ENCODE measurements at regions not wholly inside any gene's neighbourhood (a gene's known extent, or its start where the extent isn't known, plus 50 kb on each side); places are given as distances from the start of the nearest gene placed in this dataset.

- no peaks in the 10 kb centered on the region for H3K27me3 ChIP-seq (ENCODE audit: control insufficient read depth in 2 of 2, insufficient read depth in 2 of 2, low read length in 2 of 2)
- H3K79me2 ChIP-seq (ENCODE audit: control insufficient read depth, insufficient read depth, low read length): peaks cover 15% of the 10 kb centered on the region; the same call in 2 of the 3 replicates
- no peak overlapping the region; the same call in 1 of the 2 replicates for H3K4me2 ChIP-seq (ENCODE audit: insufficient read depth, low read length)
- no TSS peak for BruUV-seq (replicated peaks)
- no peak for FAIRE-seq
- no peaks in the 10 kb centered on the region; the same call in 1 of the 2 replicates for H3K9me3 ChIP-seq (replicated peaks; ENCODE audit: control insufficient read depth, insufficient read depth, low read depth, low read length)
- intact Hi-C loops (cut with micrococcal nuclease) (no loop called here), in situ Hi-C loops (cut with MboI) (no loop called here)
- H3K36me3 ChIP-seq (ENCODE audit: control insufficient read depth, insufficient read depth, low read length): no peaks in the 10 kb centered on the region
- ChIA-PET POLR2A (no interaction called here), CTCF (ENCODE audit: low intra/inter-chr PET ratio) (no interaction called here)
- H2AFZ ChIP-seq (ENCODE audit: low read depth, low read length): peak overlapping the region; percentile 87
- H4K20me1 ChIP-seq (replicated peaks; ENCODE audit: control insufficient read depth, insufficient read depth, low read length): no peaks in the 10 kb centered on the region
- H3K4me1 ChIP-seq (replicated peaks in 1 of 2; ENCODE audit: control insufficient read depth in 2 of 2, insufficient read depth in 2 of 2, low read length in 2 of 2): peaks cover 0 to 7% of the 10 kb centered on the region in 2 experiments; a peak in 2 of 5 replicates
- peak; percentile 8 for ATAC-seq
- no peaks in the 10 kb centered on the region for H3K9me1 ChIP-seq (ENCODE audit: control insufficient read depth, insufficient read depth, low read length)
- no peak overlapping the region for H3K4me3 ChIP-seq
- peak in 1 of 4 experiments; percentile 26 for DNase-seq (ENCODE audit: extremely low read depth in 1 of 4, low spot score in 3 of 4)
- peak overlapping the region; percentile 87 for H3K27ac ChIP-seq (ENCODE audit: extremely low read depth, low read depth, low read length)
- peak overlapping the region in 1 of 2 experiments; percentile 85; a peak in 2 of 4 replicates for H3K9ac ChIP-seq (ENCODE audit: insufficient read depth in 1 of 2, low read depth in 2 of 2, low read length in 2 of 2)
- TF ChIP-seq MXD1 (CRISPR knock-in tag; IDR thresholded peaks at IDR 0.05; ENCODE audit: borderline replicate concordance, poor library complexity, severe bottlenecking) (no peak), C11orf30 (IDR thresholded peaks at IDR 0.05; ENCODE audit: low read depth) (peak; percentile 91), IRF9 (tag; IDR thresholded peaks at IDR 0.05) (no peak), STAT5B (CRISPR knock-in tag; IDR thresholded peaks at IDR 0.05) (no peak), SREBF1 (IDR thresholded peaks at IDR 0.05; ENCODE audit: borderline replicate concordance, low read depth, low read length) (no peak), NFE2 (IDR thresholded peaks at IDR 0.05; ENCODE audit: low read depth) (peak; percentile 86), ELF4 (CRISPR knock-in tag; IDR thresholded peaks at IDR 0.05) (no peak), MNT (conservative IDR thresholded peaks at IDR 0.05) (0 out of 4 replicates have a peak, but pooled peaks of 1 of the 2 experiments have one; percentile 12), E2F1 (CRISPR knock-in tag; IDR thresholded peaks at IDR 0.05) (no peak), ARID3A (IDR thresholded peaks at IDR 0.05; ENCODE audit: borderline replicate concordance, low read depth, low read length) (no peak), POLR3A (IDR thresholded peaks at IDR 0.05; ENCODE audit: borderline replicate concordance, extremely low read depth, insufficient read depth, insufficient read length) (no peak), PML (IDR thresholded peaks at IDR 0.05; ENCODE audit: low read length) (no peak), ZFP1 (CRISPR knock-in tag; IDR thresholded peaks at IDR 0.05) (no peak), SIN3A (IDR thresholded peaks at IDR 0.05; ENCODE audit: borderline replicate concordance in 2 of 2, control insufficient read depth in 1 of 2, low read depth in 2 of 2, low read length in 2 of 2) (no peak), MAFF (IDR thresholded peaks at IDR 0.05; ENCODE audit: low read length) (peak; percentile 78), ZNF316 (IDR thresholded peaks at IDR 0.05) (peak; percentile 96), SRSF9 (IDR thresholded peaks at IDR 0.05; ENCODE audit: borderline replicate concordance, low read depth, low read length) (no peak)
These were observed 740.6 kb downstream of the KCNT2 start for GRCh38 chr1:195867638-195868037.

Data from K562 (cell line).